NT2/D1 (cell line): ENCODE measurements at regions not wholly inside any gene's neighbourhood (a gene's known extent, or its start where the extent isn't known, plus 50 kb on each side); places are given as distances from the start of the nearest gene placed in this dataset.

Experiments
- YY1 ChIP-seq: IDR thresholded peaks from 2 replicates; pipeline ENCODE4 v1.6.1; 2011; ENCODE audit not compliant: insufficient read length, insufficient read depth
- ZNF274 ChIP-seq: IDR thresholded peaks from 2 replicates; pipeline ENCODE4 v1.6.1; 2011; ENCODE audit warnings: mild to moderate bottlenecking, low read depth, low read length

GRCh38 chr5:52734557-52734956, 53.2 kb upstream of the ITGA1 start:
- TF ChIP-seq YY1, result no peak
- no peak for TF ChIP-seq ZNF274
